ENCODE measurements at regions not wholly inside any gene's neighbourhood (a gene's known extent, or its start where the extent isn't known, plus 50 kb on each side); places are given as distances from the start of the nearest gene placed in this dataset.

- POLR2A ChIA-PET = no interaction called here
- H3K4me1 ChIP-seq (ENCODE audit: control extremely low read depth in 1 of 4, control insufficient read depth in 4 of 4, insufficient read depth in 4 of 4, low read length in 3 of 4) = peaks cover 5 to 19% (median 15%) of the 10 kb centered on the region in 4 experiments
- peak in 2 of 3 donors; percentile 27 to 35 for DNase-seq
- H3K9me3 ChIP-seq (ENCODE audit: control extremely low read depth in 1 of 5, control insufficient read depth in 4 of 5, insufficient read depth in 2 of 5, low read depth in 1 of 5, low read length in 4 of 5) = no peaks in the 10 kb centered on the region
- no peaks in the 10 kb centered on the region for H3K36me3 ChIP-seq (ENCODE audit: control insufficient read depth in 4 of 4, insufficient read depth in 4 of 4, low read length in 3 of 4)
- H3K4me3 ChIP-seq (ENCODE audit: control insufficient read depth in 1 of 7, extremely low read depth in 1 of 7, insufficient read depth in 4 of 7, low read depth in 2 of 7, low read length in 6 of 7) = no peak overlapping the region
- no peaks in the 10 kb centered on the region for H3K27me3 ChIP-seq (replicated peaks in 2 of 5; ENCODE audit: control insufficient read depth in 4 of 5, insufficient read depth in 5 of 5, low read length in 4 of 5)
- H3K27ac ChIP-seq (ENCODE audit: insufficient read depth in 1 of 2, low read depth in 1 of 2, low read length in 2 of 2, poor library complexity in 1 of 2, severe bottlenecking in 2 of 2) = no peak overlapping the region
- CTCF ChIA-PET = interaction anchor here (1.4 kb wide), 1 partner anchor 12 kb away, joined by 3 read pairs; no protein-coding TSS in a partner anchor
Observed at GRCh38 chr6:149217466-149217888, 100.0 kb upstream of the TAB2 start.

DNA sequence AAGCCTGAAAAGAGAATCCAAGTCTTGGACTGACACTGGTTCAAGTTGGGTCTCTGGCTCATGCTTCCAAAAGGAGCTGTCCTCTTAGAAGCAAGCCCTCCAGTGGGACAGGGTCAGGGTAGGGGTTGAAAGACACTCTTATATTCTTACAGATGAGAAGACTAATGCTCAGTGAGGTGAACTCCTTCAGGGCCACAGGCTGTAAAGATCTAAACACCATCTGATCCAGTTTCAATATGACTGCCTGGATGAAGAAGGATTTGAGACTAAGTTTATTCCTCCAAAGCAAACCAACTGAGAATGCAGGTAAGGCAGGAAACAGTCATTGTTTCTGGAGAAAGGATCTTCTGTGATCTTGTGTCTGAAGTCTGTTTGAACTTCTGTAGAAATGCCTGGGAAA lies 99.0 kb upstream of the TAB2 start:
- no peak overlapping the region for H3K27ac ChIP-seq (ENCODE audit: insufficient read depth in 1 of 2, low read depth in 1 of 2, low read length in 2 of 2, poor library complexity in 1 of 2, severe bottlenecking in 2 of 2)
- H3K4me3 ChIP-seq (ENCODE audit: control insufficient read depth in 1 of 7, extremely low read depth in 1 of 7, insufficient read depth in 4 of 7, low read depth in 2 of 7, low read length in 6 of 7) = no peak overlapping the region
- POLR2A ChIA-PET = no interaction called here
- no peaks in the 10 kb centered on the region for H3K36me3 ChIP-seq (ENCODE audit: control insufficient read depth in 4 of 4, insufficient read depth in 4 of 4, low read length in 3 of 4)
- DNase-seq = no peak
- H3K4me1 ChIP-seq (ENCODE audit: control extremely low read depth in 1 of 4, control insufficient read depth in 4 of 4, insufficient read depth in 4 of 4, low read length in 3 of 4) = peaks cover 3 to 11% (median 5%) of the 10 kb centered on the region in 4 experiments
- H3K27me3 ChIP-seq (replicated peaks in 2 of 5; ENCODE audit: control insufficient read depth in 4 of 5, insufficient read depth in 5 of 5, low read length in 4 of 5) = no peaks in the 10 kb centered on the region
- H3K9me3 ChIP-seq (ENCODE audit: control extremely low read depth in 1 of 5, control insufficient read depth in 4 of 5, insufficient read depth in 2 of 5, low read depth in 1 of 5, low read length in 4 of 5) = no peaks in the 10 kb centered on the region
- CTCF ChIA-PET = interaction anchor here (0.5 kb wide), 1 partner anchor 16 kb away, joined by 3 read pairs; no protein-coding TSS in a partner anchor

DNA sequence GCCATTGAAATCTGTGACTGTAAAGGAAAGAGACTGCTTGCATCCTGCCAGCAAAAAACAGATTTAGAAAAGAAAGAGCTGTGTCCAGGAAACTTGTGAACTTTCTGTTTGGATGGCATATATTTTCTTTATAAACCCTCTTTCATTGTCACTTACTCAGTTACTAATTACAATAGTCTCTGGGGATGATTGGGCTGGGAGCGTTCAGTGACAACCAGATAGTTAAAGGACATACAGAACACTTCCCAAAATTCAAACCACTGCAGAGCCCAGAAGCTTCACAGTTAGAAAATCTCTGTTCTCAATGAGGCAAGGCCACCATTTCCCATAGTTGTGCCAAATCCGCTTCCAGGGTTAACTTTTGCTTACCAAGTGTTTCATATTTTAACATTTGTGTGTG lies 98.6 kb upstream of the TAB2 start:
- no peak overlapping the region for H3K27ac ChIP-seq (ENCODE audit: insufficient read depth in 1 of 2, low read depth in 1 of 2, low read length in 2 of 2, poor library complexity in 1 of 2, severe bottlenecking in 2 of 2)
- WGBS (ENCODE audit: insufficient coverage) = 100% methylated on average over 1 of the region's 2 CpGs
- no peaks in the 10 kb centered on the region for H3K36me3 ChIP-seq (ENCODE audit: control insufficient read depth in 4 of 4, insufficient read depth in 4 of 4, low read length in 3 of 4)
- H3K9me3 ChIP-seq (ENCODE audit: control extremely low read depth in 1 of 5, control insufficient read depth in 4 of 5, insufficient read depth in 2 of 5, low read depth in 1 of 5, low read length in 4 of 5) = no peaks in the 10 kb centered on the region
- ChIA-PET POLR2A (no interaction called here), CTCF (interaction anchor here (0.5 to 0.6 kb wide), 2 partner anchors 15 to 50 kb away, joined by 3 read pairs; no protein-coding TSS in a partner anchor)
- no peaks in the 10 kb centered on the region for H3K27me3 ChIP-seq (replicated peaks in 2 of 5; ENCODE audit: control insufficient read depth in 4 of 5, insufficient read depth in 5 of 5, low read length in 4 of 5)
- H3K4me1 ChIP-seq (ENCODE audit: control extremely low read depth in 1 of 4, control insufficient read depth in 4 of 4, insufficient read depth in 4 of 4, low read length in 3 of 4) = peaks cover 0 to 12% (median 4%) of the 10 kb centered on the region in 4 experiments
- no peak for DNase-seq
- H3K4me3 ChIP-seq (ENCODE audit: control insufficient read depth in 1 of 7, extremely low read depth in 1 of 7, insufficient read depth in 4 of 7, low read depth in 2 of 7, low read length in 6 of 7) = no peak overlapping the region

GRCh38 chr6:149220882-149221773 lies 96.4 kb upstream of the TAB2 start:
- Histone ChIP-seq H3K36me3 (ENCODE audit: control insufficient read depth in 4 of 4, insufficient read depth in 4 of 4, low read length in 3 of 4) (no peaks in the 10 kb centered on the region), H3K4me3 (ENCODE audit: control insufficient read depth in 1 of 7, extremely low read depth in 1 of 7, insufficient read depth in 4 of 7, low read depth in 2 of 7, low read length in 6 of 7) (no peak overlapping the region), H3K9me3 (ENCODE audit: control extremely low read depth in 1 of 5, control insufficient read depth in 4 of 5, insufficient read depth in 2 of 5, low read depth in 1 of 5, low read length in 4 of 5) (no peaks in the 10 kb centered on the region), H3K27me3 (replicated peaks in 2 of 5; ENCODE audit: control insufficient read depth in 4 of 5, insufficient read depth in 5 of 5, low read length in 4 of 5) (no peaks in the 10 kb centered on the region), H3K4me1 (ENCODE audit: control extremely low read depth in 1 of 4, control insufficient read depth in 4 of 4, insufficient read depth in 4 of 4, low read length in 3 of 4) (peaks cover 0 to 8% (median 2%) of the 10 kb centered on the region in 4 experiments), H3K27ac (ENCODE audit: insufficient read depth in 1 of 2, low read depth in 1 of 2, low read length in 2 of 2, poor library complexity in 1 of 2, severe bottlenecking in 2 of 2) (no peak overlapping the region)
- WGBS (ENCODE audit: insufficient coverage) = 100% methylated on average over 3 of the region's 6 CpGs
- POLR2A ChIA-PET = no interaction called here
- DNase-seq = no peak
- CTCF ChIA-PET = interaction anchor here (1.6 kb wide), 1 partner anchor 9 kb away, joined by 3 read pairs; no protein-coding TSS in a partner anchor

DNA sequence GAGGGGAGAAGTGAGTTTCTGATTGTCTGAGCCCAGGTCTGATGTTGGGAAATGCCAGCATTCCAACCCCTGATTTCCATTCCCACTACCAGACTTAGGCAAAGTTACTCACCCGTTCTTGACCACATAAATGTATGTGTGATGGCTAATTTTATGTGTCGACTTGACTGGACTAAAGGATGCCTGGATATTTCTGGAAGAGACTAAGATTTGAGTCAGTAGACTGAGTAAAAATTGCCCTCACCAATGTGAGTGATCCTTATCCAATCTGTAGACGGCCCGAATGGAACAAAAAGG lies 95.8 kb upstream of the TAB2 start:
- CTCF ChIA-PET = interaction anchor here (1.6 kb wide), 1 partner anchor 11 kb away, joined by 4 read pairs; no protein-coding TSS in a partner anchor
- H3K36me3 ChIP-seq (ENCODE audit: control insufficient read depth in 4 of 4, insufficient read depth in 4 of 4, low read length in 3 of 4) = no peaks in the 10 kb centered on the region
- no peaks in the 10 kb centered on the region for H3K9me3 ChIP-seq (ENCODE audit: control extremely low read depth in 1 of 5, control insufficient read depth in 4 of 5, insufficient read depth in 2 of 5, low read depth in 1 of 5, low read length in 4 of 5)
- POLR2A ChIA-PET = no interaction called here
- H3K4me3 ChIP-seq (ENCODE audit: control insufficient read depth in 1 of 7, extremely low read depth in 1 of 7, insufficient read depth in 4 of 7, low read depth in 2 of 7, low read length in 6 of 7) = no peak overlapping the region
- no peak overlapping the region for H3K27ac ChIP-seq (ENCODE audit: insufficient read depth in 1 of 2, low read depth in 1 of 2, low read length in 2 of 2, poor library complexity in 1 of 2, severe bottlenecking in 2 of 2)
- 100% methylated on average over 3 of the region's 4 CpGs for WGBS (ENCODE audit: insufficient coverage)
- peaks cover 0 to 8% (median 2%) of the 10 kb centered on the region in 4 experiments for H3K4me1 ChIP-seq (ENCODE audit: control extremely low read depth in 1 of 4, control insufficient read depth in 4 of 4, insufficient read depth in 4 of 4, low read length in 3 of 4)
- H3K27me3 ChIP-seq (replicated peaks in 2 of 5; ENCODE audit: control insufficient read depth in 4 of 5, insufficient read depth in 5 of 5, low read length in 4 of 5) = no peaks in the 10 kb centered on the region
- no peak for DNase-seq

DNA sequence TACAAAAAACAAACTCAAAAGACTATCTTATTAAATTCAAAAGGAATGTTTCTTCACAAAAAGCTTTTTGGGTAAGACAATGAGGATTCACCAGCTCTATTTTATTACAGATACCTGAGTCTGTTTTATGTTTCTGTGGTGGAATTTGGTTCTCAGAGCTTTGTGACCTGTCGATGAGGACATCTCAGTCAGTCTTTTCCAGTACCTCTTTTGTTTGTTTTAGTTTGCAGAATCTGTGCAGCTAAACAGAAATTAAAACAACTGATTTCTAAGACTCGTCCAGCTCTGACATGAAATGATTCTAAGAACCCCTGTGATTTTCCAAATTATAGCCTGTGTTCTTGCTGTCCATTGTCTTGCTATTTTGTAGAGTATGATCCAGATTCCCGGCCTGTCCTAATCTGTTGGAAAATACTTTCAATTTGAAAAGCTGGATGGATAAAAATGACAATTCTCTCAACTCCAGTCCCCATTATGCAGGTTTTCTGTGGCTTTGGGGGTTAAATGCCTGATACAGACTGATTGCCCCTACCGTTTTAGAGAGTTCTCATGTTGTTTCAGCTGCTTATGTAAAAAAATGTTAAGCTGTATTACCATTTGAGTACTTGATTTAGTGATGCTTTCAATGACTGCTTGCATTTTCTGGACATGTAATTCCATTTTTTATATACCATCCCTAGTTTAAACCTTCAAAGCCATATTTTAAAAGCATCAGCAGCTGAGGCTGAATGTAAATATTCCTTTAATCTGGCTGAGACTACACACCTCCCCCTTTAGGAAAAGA lies 94.2 kb upstream of the TAB2 start:
- CTCF ChIA-PET = interaction anchor here (1.0 to 2.0 kb wide), 7 partner anchors 10 to 101 kb away, joined by 3 to 5 read pairs (median 4); no protein-coding TSS in a partner anchor
- POLR2A ChIA-PET = interaction anchor here (0.5 kb wide), 1 partner anchor 111 kb away, joined by 4 read pairs; no protein-coding TSS in a partner anchor
- no peaks in the 10 kb centered on the region for H3K9me3 ChIP-seq (ENCODE audit: control extremely low read depth in 1 of 5, control insufficient read depth in 4 of 5, insufficient read depth in 2 of 5, low read depth in 1 of 5, low read length in 4 of 5)
- no peaks in the 10 kb centered on the region for H3K36me3 ChIP-seq (ENCODE audit: control insufficient read depth in 4 of 4, insufficient read depth in 4 of 4, low read length in 3 of 4)
- H3K4me1 ChIP-seq (ENCODE audit: control extremely low read depth in 1 of 4, control insufficient read depth in 4 of 4, insufficient read depth in 4 of 4, low read length in 3 of 4) = peaks cover 0 to 8% (median 0%) of the 10 kb centered on the region in 4 experiments
- no peaks in the 10 kb centered on the region for H3K27me3 ChIP-seq (replicated peaks in 2 of 5; ENCODE audit: control insufficient read depth in 4 of 5, insufficient read depth in 5 of 5, low read length in 4 of 5)
- no peak overlapping the region for H3K27ac ChIP-seq (ENCODE audit: insufficient read depth in 1 of 2, low read depth in 1 of 2, low read length in 2 of 2, poor library complexity in 1 of 2, severe bottlenecking in 2 of 2)
- no peak for DNase-seq
- WGBS (ENCODE audit: insufficient coverage) = 83% methylated on average over 2 of the region's 4 CpGs
- H3K4me3 ChIP-seq (ENCODE audit: control insufficient read depth in 1 of 7, extremely low read depth in 1 of 7, insufficient read depth in 4 of 7, low read depth in 2 of 7, low read length in 6 of 7) = no peak overlapping the region

Measured in common myeloid progenitor, CD34-positive (primary cell).